Fibroblast of skin of abdomen (primary cell): ENCODE measurements at regions not wholly inside any gene's neighbourhood (a gene's known extent, or its start where the extent isn't known, plus 50 kb on each side); places are given as distances from the start of the nearest gene placed in this dataset.
A peak's percentile ranks its signal among the peaks of the same experiment; 100 is the strongest.

ENCODE experiments used
- DNase-seq: peaks from one replicate; pipeline ENCODE4 v3.0.0-alpha.2; 2013

DNA sequence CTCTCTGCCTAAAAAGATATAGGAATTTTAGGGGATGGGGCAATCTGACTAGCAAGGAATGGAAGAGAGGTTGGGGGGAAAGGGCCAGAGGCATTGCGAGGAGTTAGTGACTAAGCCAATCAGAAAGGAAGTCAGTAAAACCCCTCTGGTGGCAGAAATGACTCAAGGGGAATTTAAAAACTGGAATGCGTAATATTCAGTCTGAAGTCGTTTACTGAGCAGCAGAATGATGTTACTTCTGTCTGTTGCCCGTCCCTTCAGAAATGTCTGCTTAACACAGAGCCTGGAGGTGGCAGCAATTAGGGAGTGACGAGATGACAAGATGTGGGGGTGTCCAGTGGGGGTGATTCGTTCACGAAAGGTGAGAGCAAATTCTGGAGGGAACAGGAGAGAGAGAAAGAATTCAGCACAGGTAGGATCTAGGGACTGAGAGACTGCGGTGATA, 107.7 kb upstream of the CLMP start:
- DNase-seq, result peak; percentile 79

DNA sequence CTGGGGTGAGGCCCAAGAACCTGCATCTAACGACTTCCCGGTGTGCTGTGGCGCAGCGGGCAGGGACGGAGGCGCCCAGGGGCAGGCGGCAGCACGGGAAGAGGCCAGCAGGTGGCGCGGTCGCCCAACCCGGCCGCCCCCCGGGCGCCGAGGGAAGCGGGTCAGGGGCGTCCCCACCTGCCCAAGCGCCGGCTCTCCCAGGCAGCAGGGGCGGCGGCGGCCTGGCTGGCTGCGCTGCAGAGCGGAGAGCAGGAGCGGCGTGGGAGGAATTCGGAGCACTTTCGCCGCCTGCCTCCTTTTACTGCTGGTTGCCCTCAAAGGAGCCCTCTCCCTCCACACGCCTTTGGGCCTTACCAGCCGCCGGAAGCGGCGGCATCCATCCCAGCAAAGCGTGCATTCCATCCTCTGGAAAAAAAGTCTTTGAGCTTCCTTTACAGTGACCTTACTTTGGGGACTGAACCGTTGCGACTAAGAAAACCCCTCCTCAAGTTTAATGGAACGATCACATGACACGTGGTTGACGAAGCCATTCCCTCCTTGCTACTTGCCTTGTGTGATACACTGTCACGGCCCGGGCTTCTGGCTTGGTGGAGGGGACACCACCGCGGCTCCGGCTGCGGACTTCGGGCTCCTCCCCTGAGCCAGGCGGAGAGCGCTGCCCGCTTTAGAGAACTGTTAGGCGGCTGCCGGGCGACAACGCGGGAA, 106.8 kb upstream of the CLMP start:
- peak; percentile 39 for DNase-seq

GRCh38 chr11:123301013-123301591, 106.1 kb upstream of the CLMP start:
- DNase-seq, result peak; percentile 44

- no peak for DNase-seq
Measured at GRCh38 chr11:123299721-123300120, 104.7 kb upstream of the CLMP start.

- DNase-seq, result no peak
Measured at GRCh38 chr11:123298488-123299447, 103.7 kb upstream of the CLMP start.

- no peak for DNase-seq
Measured at GRCh38 chr11:123292647-123293046, 97.6 kb upstream of the CLMP start.

DNA sequence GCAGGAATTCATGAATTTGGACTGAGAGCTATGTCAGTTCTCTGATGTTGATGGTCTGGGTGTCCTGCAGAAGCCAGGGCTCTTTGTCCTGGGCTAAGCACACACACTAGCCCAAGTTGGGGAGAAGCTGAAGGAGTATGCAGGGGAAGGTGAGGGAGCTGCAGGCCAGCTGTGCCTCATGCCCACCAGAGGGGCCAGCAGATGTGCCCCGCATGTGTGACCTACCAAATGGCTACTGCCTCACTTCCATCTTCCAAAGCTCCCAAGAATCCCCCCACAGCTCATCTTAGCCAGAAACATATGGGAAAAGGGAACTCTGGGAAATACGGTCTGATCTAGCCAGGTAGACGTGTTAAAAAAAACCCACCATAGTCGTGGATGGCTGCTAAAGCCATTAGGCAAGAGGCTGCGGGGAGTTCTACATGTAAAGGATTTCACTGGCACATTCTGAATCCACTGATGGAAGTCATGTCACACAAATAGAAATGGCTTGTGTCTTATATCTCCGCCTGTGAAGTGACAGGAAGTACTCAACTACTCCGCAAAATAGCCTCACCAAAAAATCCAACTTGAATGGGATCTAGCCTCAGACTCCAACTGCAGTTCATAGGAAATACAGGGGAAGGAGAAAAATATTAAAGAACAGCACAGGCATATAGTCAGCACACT, 96.3 kb upstream of the CLMP start:
- no peak for DNase-seq

DNA sequence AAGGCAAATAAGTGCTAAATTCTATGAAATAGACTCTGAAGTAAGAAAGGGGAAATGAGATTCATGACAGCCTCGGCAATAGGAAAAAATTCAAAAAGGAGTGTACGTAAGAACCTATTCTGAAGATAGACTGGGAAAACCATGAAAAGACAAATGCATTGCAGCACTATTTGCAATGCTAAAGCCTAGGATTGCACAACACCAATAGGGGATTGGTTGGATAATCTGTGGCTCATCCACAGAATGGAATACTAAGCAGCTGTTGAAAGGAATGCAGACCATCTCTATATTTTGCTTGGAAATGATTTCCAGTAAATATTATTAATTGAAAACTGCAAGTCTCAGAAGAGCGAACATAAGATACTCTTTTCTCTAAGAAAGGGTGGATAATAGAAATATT, 91.7 kb upstream of the CLMP start:
- peak; percentile 26 for DNase-seq

DNA sequence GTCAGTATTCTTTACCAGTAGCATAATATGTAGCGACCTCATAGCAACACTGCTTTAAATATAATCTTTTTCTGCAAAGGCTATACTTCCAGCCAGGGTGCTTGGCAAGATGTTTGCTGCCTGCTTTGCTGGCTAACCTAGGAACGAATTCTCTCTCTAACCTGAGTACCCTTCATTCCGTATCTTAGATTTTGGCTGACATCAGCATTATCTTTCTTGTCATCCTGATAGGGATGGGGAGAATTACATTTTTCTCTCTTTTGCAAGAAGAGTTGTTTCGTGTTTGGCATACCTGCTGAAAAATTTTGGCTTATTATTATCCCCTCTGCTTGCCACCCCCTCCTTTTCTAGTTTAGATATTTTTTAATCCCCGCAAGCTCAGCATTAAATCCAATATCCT, 91.2 kb upstream of the CLMP start:
- DNase-seq, result no peak

- DNase-seq, result no peak
Measured at GRCh38 chr11:123284454-123284853, 89.4 kb upstream of the CLMP start.

DNA sequence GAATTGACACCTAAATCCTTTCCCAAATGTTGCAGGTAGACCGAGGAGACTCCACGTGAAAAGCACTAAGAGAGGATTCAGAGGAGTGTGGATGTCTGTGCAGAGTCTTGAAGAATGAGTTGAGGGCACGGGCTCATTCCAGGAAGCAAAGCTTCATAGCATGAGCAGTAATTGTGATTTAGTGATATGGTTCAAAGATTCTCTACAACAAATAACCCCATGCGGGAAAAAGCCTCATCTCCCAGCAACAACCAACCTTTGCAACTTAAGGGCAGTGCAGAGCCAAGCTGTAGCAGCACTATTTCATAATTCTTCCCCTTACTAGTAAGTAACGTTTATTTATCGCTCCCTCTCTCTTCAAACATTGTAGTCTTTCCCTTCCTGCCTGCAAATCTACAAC, 87.5 kb upstream of the CLMP start:
- DNase-seq, result no peak

GRCh38 chr11:123273616-123274015, 78.6 kb upstream of the CLMP start:
- peak; percentile 37 for DNase-seq

GRCh38 chr11:123272565-123272964, 77.5 kb upstream of the CLMP start:
- no peak for DNase-seq

GRCh38 chr11:123268156-123268555, 73.1 kb upstream of the CLMP start:
- no peak for DNase-seq

- no peak for DNase-seq
Measured at GRCh38 chr11:123265951-123266350, 70.9 kb upstream of the CLMP start.

DNA sequence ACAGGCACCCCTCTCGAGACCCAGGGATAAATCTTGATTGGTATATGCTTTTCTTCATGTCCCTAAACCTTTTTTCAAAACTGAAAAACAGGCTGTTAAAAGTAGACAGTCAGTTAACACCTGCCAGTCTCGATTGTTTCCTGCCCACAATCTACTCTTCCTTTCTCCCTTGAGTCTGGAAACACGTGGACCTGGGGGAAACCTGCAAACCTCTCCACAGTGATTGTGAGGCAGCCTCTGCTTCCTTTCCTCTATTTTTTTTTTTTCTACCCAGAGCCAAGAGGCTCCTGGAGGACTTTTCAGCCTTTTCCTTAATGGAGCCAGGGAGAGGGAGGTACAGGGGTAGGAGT, 69.4 kb upstream of the CLMP start:
- no peak for DNase-seq

DNA sequence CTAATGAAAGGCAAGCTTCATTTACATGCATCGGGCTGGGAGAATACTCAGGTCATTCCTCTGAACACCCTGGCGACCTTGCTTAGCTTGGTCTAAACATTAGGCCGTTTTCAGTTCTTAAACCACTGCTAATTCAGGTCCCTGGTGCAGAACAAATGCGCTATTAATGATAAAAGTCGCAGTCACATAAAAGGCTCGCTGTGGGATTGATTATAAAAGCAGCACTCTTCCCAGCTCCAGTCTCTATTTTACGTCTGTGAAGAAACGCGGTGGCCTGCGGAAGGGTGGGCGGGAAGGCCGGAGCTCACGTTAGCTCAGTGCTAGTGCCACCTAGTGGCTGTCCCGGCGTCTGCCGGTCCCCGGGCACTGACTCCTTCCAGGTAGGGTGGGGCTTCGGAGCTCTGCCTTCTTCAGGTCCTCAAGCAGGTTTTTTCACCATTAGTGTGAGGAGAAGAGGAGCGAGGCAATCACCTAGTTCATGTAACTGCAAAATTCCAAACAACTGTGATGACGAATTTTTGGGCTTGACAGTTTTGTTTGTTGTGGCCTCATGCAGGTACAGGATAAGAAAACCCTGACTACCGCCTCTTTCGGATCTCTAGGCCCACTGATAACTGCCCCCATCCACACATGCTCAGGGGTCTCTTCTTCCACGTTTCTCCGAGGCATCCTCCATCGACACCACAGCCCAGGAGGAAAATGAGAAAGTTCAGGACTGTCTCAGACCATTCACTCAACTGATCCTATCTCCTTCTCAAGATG, 66.5 kb upstream of the CLMP start:
- peak; percentile 69 for DNase-seq

GRCh38 chr11:123260511-123261211, 65.6 kb upstream of the CLMP start:
- no peak for DNase-seq

- no peak for DNase-seq
Measured at GRCh38 chr11:123258877-123259276, 63.8 kb upstream of the CLMP start.

GRCh38 chr11:123257370-123257769, 62.3 kb upstream of the CLMP start:
- DNase-seq, result no peak

- DNase-seq, result no peak
Measured at GRCh38 chr11:123255909-123256308, 60.9 kb upstream of the CLMP start.

- DNase-seq, result no peak
Measured at GRCh38 chr11:123254357-123254756, 59.3 kb upstream of the CLMP start.
